Smooth muscle cell (in vitro differentiated cells): ENCODE measurements at regions not wholly inside any gene's neighbourhood (a gene's known extent, or its start where the extent isn't known, plus 50 kb on each side); places are given as distances from the start of the nearest gene placed in this dataset.

Experiments
- DNase-seq: peaks from one replicate; lab custom pipeline; 2025; ENCODE audit not compliant: unreplicated experiment; lab: John Stamatoyannopoulos, UW
- H2AFZ ChIP-seq: fragments of 200-600 bp; sonication (generic); 2 replicates; pipeline ENCODE4 v1.6.0; 2016; ENCODE audit warnings: antibody characterized with exemption, low read depth, mild to moderate bottlenecking
- H3F3A ChIP-seq: fragments of 200-600 bp; sonication (generic); 2 replicates; pipeline ENCODE4 v1.6.0; 2017; ENCODE audit warnings: antibody characterized with exemption, low read depth
- H3K27ac ChIP-seq: fragments of 200-600 bp; sonication (generic); 2 replicates; pipeline ENCODE4 v1.5.1; 2016; ENCODE audit warnings: low read depth, mild to moderate bottlenecking
- H3K27me3 ChIP-seq: fragments of 200-600 bp; sonication (generic); 2 replicates; pipeline ENCODE4 v1.6.1; 2016; ENCODE audit warnings: low read depth, mild to moderate bottlenecking
- H3K36me3 ChIP-seq: fragments of 200-600 bp; sonication (generic); 2 replicates; pipeline ENCODE4 v1.5.1; 2016; ENCODE audit warnings: low read depth
- H3K4me1 ChIP-seq: fragments of 200-600 bp; sonication (generic); 2 replicates; pipeline ENCODE4 v1.5.1; 2016; ENCODE audit warnings: low read depth
- H3K4me2 ChIP-seq: fragments of 200-600 bp; sonication (generic); 2 replicates; pipeline ENCODE4 v1.6.0; 2016; ENCODE audit warnings: mild to moderate bottlenecking
- H3K4me3 ChIP-seq: fragments of 200-600 bp; sonication (generic); 2 replicates; pipeline ENCODE4 v1.5.1; 2016; ENCODE audit warnings: mild to moderate bottlenecking
- H3K79me2 ChIP-seq: fragments of 200-600 bp; sonication (generic); 2 replicates; pipeline ENCODE4 v1.6.0; 2016; ENCODE audit warnings: low read depth, mild to moderate bottlenecking
- H3K9ac ChIP-seq: fragments of 200-600 bp; sonication (generic); 2 replicates; pipeline ENCODE4 v1.6.0; 2016; ENCODE audit warnings: low read depth
- H3K9me3 ChIP-seq: fragments of 200-600 bp; sonication (generic); replicated peaks from 2 replicates; pipeline ENCODE4 v1.5.1; 2016; ENCODE audit warnings: low read depth
- H4K20me1 ChIP-seq: fragments of 200-600 bp; sonication (generic); 2 replicates; pipeline ENCODE4 v1.6.0; 2016; ENCODE audit warnings: low read depth
- CTCF ChIP-seq: fragments of 200-600 bp; sonication (generic); IDR thresholded peaks from 2 replicates; pipeline ENCODE4 v1.5.1; 2017; ENCODE audit warnings: borderline replicate concordance, mild to moderate bottlenecking, antibody characterized with exemption; ENCODE audit not compliant: insufficient read depth, poor library complexity, severe bottlenecking
- WGBS: methylation state at CpG from one replicate; pipeline ENCODE4 v1.1.7; 2016; ENCODE audit warnings: low lambda C conversion rate; 5-methylcytosine and 5-hydroxymethylcytosine counted together

- Histone ChIP-seq H3K4me3 (no peak overlapping the region), H3K27me3 (no peaks in the 10 kb centered on the region), H3K4me2 (no peak overlapping the region), H3K9me3 (no peaks in the 10 kb centered on the region), H2AFZ (no peak overlapping the region), H3K79me2 (no peaks in the 10 kb centered on the region), H3F3A (peaks cover 7% of the 10 kb centered on the region), H3K4me1 (peaks cover 7% of the 10 kb centered on the region), H3K9ac (no peak overlapping the region), H3K36me3 (no peaks in the 10 kb centered on the region), H3K27ac (no peak overlapping the region), H4K20me1 (no peaks in the 10 kb centered on the region)
- TF ChIP-seq CTCF, result no peak
- no peak for DNase-seq
- 96% methylated on average over 3 of the region's 3 CpGs for WGBS
These were observed 447.8 kb upstream of the CD180 start for GRCh38 chr5:67644221-67644920.

- 37% methylated on average over 2 of the region's 2 CpGs for WGBS
- H3K9me3 ChIP-seq, result no peaks in the 10 kb centered on the region
- DNase-seq, result no peak
- peak overlapping the region; percentile 49 for H3K4me2 ChIP-seq
- no peaks in the 10 kb centered on the region for H4K20me1 ChIP-seq
- no peaks in the 10 kb centered on the region for H3K36me3 ChIP-seq
- no peak for TF ChIP-seq CTCF
- no peak overlapping the region for H3K4me3 ChIP-seq
- H3F3A ChIP-seq, result peaks cover 7% of the 10 kb centered on the region
- no peak overlapping the region for H2AFZ ChIP-seq
- H3K27ac ChIP-seq, result no peak overlapping the region
- H3K79me2 ChIP-seq, result no peaks in the 10 kb centered on the region
- peaks cover 8% of the 10 kb centered on the region for H3K4me1 ChIP-seq
- no peak overlapping the region for H3K9ac ChIP-seq
- H3K27me3 ChIP-seq, result no peaks in the 10 kb centered on the region
These were observed 446.9 kb upstream of the CD180 start for GRCh38 chr5:67643536-67643935.

GRCh38 chr5:67639976-67640375, 443.4 kb upstream of the CD180 start:
- TF ChIP-seq CTCF, result no peak
- no peak overlapping the region for H3K27ac ChIP-seq
- H3K4me3 ChIP-seq, result no peak overlapping the region
- no peaks in the 10 kb centered on the region for H3K9me3 ChIP-seq
- peaks cover 8% of the 10 kb centered on the region for H3K4me1 ChIP-seq
- H3K4me2 ChIP-seq, result peak overlapping the region; percentile 40
- no peaks in the 10 kb centered on the region for H3K79me2 ChIP-seq
- H3K9ac ChIP-seq, result no peak overlapping the region
- no peak overlapping the region for H2AFZ ChIP-seq
- DNase-seq, result no peak
- H3K36me3 ChIP-seq, result no peaks in the 10 kb centered on the region
- peaks cover 7% of the 10 kb centered on the region for H3F3A ChIP-seq
- H3K27me3 ChIP-seq, result no peaks in the 10 kb centered on the region
- WGBS, result 18% methylated on average over 2 of the region's 2 CpGs
- H4K20me1 ChIP-seq, result no peaks in the 10 kb centered on the region

GRCh38 chr5:67639313-67639712, 442.7 kb upstream of the CD180 start:
- Histone ChIP-seq H3K9ac (no peak overlapping the region), H3K27me3 (no peaks in the 10 kb centered on the region), H3K36me3 (no peaks in the 10 kb centered on the region), H3K4me2 (no peak overlapping the region), H3K9me3 (no peaks in the 10 kb centered on the region), H2AFZ (no peak overlapping the region), H3K4me3 (no peak overlapping the region), H3K27ac (no peak overlapping the region), H4K20me1 (no peaks in the 10 kb centered on the region), H3K4me1 (peaks cover 8% of the 10 kb centered on the region), H3F3A (peaks cover 7% of the 10 kb centered on the region), H3K79me2 (no peaks in the 10 kb centered on the region)
- DNase-seq, result no peak
- no peak for TF ChIP-seq CTCF
- 79% methylated on average over 3 of the region's 3 CpGs for WGBS
